NCI-H146 (cell line): ENCODE measurements at regions not wholly inside any gene's neighbourhood (a gene's known extent, or its start where the extent isn't known, plus 50 kb on each side); places are given as distances from the start of the nearest gene placed in this dataset.
"Not testable (repeated sequence)": the region's sequence is repeated elsewhere in the genome, so short reads cannot be mapped to it uniquely, and the experiment has no call there.

Source experiments
- DNase-seq: peaks from one replicate; lab custom pipeline; 2025; lab: John Stamatoyannopoulos, UW

DNA sequence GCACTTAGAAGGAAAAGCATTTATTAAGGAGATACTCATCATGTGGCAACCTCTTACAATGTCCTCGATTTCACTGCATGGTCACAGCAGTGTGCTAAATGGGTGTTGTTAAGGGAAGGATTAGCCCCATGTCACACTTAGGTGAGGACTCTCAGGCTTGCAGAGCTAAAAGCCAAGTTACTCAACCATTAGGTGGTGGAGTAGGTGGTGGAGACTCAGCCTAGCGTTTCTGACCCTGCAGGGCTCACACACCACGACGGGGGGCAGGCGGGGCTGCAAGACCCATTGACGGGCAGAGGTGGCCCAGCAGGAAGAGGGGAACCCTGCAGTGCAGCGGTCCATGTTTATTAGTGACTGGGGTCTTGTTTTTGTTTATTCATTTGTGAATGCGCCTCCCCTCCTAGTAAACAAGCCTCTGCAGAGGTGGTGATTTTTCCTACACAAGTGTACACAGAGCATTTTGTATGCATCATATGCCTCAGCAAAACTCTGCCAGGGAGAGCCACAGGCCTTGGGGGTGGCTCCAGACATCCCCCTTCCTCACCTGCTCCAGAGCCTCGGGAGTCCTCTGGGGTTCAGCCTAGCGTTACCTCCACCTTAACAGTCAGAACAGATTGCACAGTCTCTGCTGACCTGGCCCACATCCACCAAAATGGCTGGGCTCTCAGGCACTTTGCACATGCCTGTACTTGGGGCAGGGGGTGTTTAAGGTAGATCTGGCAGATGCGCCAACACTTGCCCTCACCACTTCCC is 216.7 kb downstream of the C16orf95 start:
- DNase-seq: no peak

DNA sequence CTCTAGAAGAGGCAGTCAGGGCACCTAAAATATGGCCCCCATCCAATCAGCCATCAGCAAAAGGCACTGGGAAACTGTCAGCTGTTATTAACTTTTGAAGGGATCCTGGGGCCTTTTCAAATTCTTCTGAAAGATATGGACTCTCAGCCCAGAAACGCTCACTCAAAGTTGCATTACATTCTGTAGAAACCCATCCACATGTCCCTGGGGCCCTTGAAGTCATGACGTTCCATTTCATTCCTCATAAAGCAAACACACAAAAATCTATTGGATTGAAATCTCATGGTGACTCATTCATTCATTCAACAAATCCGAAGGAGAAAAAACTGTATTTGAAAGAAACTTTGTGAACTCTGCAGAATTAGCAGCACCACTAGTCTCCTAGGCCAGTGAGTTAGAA is 215.3 kb downstream of the C16orf95 start:
- DNase-seq: no peak

- no peak for DNase-seq
Observed at GRCh38 chr16:87107201-87107600, 210.0 kb downstream of the C16orf95 start.

DNA sequence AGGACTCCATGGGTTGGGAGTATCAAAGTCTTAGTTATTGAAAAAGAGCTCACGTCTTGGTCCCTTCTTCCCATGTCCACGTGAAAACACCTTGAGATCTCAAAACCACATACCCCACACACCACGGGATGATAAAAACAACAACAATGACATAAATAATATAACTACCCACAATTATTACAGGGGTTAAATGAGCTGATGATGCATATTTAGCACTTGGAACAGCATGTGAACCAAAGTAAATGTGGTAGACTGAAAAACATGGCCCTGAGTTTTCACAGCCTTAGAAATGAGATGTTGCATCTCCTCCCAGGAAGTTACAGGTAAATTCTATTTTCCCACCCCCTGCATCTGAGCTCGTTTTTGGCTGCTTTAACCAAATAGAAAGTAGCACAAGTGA is 208.9 kb downstream of the C16orf95 start:
- no peak for DNase-seq

DNA sequence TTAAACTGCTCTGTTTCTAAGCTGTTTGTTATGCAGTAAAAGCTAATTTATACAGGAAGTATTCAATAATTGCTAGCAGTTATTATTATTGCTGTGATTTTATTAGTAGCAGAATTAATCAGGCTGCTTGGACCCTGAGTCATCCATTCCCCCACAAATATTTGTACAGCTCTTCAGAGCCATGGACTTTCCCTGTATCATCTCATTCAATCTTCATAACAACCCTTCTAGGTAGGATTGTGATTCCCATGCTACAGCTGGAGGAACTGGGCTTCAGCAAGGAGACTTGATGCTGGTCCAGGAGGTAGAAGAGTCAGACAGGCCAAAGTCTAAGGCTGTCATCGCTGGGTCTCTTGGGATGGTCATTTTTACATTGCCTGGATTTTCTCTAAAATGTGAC is 208.3 kb downstream of the C16orf95 start:
- DNase-seq: no peak

DNA sequence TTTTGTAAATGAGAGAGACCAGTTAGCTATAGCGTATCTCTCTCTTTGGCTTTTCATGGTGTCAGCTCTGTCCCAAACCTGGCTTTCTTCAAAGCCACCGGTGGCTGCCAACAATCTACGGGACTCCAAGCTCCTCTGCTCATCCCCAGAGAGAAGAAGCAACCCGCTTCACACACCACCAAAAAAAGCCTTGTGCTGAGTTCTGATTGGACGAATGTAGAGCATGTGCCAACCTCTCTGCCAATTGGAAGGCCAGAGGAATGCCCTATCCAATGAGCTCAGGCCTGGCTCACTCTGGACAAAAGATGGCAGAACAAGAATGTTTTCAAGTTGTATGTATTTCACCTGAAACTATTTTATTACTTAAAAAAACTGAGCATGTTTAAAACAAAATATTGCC is 202.4 kb downstream of the C16orf95 start:
- DNase-seq: no peak

DNA sequence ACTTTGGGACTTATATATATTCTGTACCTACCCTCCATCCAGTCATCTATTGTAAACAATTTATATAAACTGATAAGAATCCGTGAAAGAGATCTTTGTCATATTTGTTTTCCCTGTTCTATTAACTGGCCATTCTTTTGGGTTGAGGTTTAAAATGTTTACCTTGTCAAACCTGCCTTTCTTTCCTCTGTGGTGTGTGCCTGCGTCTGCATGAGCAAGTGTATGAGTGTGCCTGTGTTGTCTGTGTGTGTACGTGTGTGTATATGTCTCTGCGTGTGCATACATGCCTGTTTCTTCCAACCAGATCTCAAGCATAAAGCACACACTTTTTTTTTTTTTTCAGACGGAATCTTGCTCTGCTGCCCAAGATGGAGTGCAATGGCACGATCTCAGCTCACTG is 201.5 kb downstream of the C16orf95 start:
- no peak for DNase-seq

- no peak for DNase-seq
Observed at GRCh38 chr16:87117936-87118335, 199.3 kb downstream of the C16orf95 start.

DNA sequence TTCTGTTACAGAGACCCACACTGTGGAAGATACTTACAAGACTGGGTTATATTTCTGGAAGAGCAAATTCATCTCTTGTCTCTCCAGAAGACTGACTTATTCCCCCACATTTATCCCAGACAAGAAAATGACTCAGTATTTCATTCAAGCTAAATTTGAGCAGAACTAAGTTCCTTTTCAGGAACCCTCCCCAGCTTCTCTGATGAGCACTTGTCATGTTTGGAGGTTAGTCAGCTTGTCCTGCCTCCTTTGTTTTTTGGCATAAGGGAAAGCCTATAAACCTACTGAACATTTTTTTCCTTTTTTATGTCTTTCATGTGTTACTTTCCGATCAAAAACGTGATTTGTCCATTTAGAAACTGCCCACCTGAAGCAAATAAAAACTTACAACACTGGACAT is 198.0 kb downstream of the C16orf95 start:
- no peak for DNase-seq

DNA sequence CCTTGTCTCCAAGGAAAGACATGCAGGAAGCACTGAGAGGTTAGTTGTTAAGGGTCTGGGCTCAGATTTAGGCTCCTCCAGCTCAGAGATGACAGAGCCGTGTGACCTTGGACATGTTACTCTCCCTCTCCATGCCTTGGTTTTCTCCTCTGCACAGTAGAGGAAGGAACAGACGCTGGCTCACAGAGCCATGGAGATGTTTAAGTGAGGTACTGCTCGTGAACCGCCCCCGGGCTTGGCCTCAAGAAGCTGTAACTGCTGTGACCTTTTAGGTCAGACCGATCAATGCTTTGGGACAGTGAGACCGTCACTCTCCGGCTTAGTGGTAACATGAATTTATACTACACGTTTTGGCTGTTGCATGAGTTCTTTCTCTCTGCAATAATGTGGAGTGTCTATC is 197.4 kb downstream of the C16orf95 start:
- no peak for DNase-seq

DNA sequence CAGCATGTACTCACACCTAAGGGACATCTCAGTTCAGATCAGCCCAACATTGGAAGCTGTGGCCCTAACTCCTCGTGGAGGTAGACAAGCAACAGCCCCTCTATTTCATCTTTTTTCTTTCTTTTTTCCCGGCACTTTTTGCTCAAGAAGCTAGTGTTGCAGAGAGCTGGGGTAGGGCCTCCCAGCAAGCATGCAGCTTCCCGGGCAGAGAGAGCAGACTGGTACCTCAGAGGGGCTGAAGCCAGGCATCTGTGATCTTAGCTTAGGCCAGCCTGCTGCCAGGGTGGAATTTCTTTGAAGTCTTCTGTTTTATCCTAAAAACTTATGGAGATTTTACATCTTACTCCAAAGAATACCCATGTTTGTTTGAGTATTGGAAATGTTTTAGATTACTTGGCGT is 195.4 kb downstream of the C16orf95 start:
- no peak for DNase-seq

- DNase-seq: no peak
Observed at GRCh38 chr16:87123356-87124001, 193.7 kb downstream of the C16orf95 start.

- not testable (repeated sequence) for DNase-seq
Observed at GRCh38 chr16:87124405-87124804, 192.8 kb downstream of the C16orf95 start.

GRCh38 chr16:87125206-87126155 is 191.7 kb downstream of the C16orf95 start:
- no peak for DNase-seq

DNA sequence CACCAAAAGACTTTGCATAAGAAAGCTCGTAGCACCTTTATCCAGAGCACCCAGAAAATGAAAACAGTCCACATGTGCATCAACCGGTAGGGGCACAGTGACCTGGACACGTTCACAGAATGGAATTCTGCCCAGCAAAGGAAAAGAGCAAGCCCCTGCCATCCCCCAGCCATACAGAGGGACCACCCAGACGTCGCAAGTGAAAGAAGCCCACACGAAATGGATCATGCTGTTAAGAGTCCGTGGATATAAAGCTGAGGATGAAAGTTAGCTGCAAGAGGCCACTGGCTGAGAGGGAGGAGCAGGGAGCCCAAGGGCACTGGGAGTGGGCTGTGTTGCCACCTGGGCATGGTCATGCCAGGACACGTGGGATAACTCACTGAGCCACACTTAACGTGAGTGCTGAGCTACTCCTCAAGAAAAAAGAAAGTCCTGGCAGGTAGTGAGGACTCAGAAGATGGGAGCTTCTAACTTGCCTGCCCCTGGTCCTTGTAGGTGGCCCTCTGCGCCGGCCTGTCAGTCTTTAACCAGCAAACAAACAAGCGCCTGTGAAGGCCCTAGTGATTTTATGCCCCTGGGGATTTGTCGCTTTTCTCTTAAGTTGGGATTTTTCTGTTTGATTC is 190.7 kb downstream of the C16orf95 start:
- DNase-seq: no peak

- DNase-seq: no peak
Observed at GRCh38 chr16:87127061-87127765, 190.0 kb downstream of the C16orf95 start.

GRCh38 chr16:87127766-87128147 is 189.4 kb downstream of the C16orf95 start:
- DNase-seq: no peak

DNA sequence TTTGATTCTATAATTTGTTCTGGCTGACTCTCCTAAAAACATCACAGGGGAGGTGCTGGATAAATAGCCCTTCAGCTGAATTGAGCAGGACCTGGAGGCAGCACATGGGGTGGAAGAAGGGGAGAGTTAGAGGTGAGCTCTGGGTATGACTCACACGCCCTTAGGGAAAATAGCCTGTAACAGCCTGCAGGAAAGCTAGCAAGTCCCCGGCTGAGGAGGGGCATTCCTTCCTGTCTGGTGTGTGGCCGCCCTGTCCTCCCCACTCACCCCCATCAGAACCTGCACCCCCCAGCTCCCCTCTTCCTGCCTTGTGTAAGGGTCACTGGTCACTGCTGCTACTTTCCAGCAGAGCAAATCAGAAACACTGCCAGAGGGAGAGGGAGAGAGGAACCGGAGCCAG is 187.4 kb downstream of the C16orf95 start:
- no peak for DNase-seq

- DNase-seq: peak; percentile 5
Observed at GRCh38 chr16:87131061-87131995, 185.9 kb downstream of the C16orf95 start.

GRCh38 chr16:87131996-87132345 is 185.2 kb downstream of the C16orf95 start:
- DNase-seq: no peak
